DND-41 (cell line): ENCODE measurements at regions not wholly inside any gene's neighbourhood (a gene's known extent, or its start where the extent isn't known, plus 50 kb on each side); places are given as distances from the start of the nearest gene placed in this dataset.
A peak's percentile ranks its signal among the peaks of the same experiment; 100 is the strongest.

Experiments used
- ATAC-seq: fragments of 200-7000 bp; cut with Tn5 transposase; 3 replicates; pipeline ENCODE4 v1.9.1; 2021; ENCODE audit warnings: low read depth; ENCODE audit not compliant: insufficient read depth
- DNase-seq: peaks from one replicate; pipeline ENCODE4 v3.0.0-alpha.2; 2020
- H2AFZ ChIP-seq: 2 replicates; pipeline ENCODE4 v1.6.0; 2012; ENCODE audit warnings: low read depth, low read length
- H3K27ac ChIP-seq: 2 replicates; pipeline ENCODE4 v1.5.1; 2012; ENCODE audit warnings: low read length, inconsistent platforms
- H3K27me3 ChIP-seq: fragments of 200-600 bp; sonication (generic); 2 replicates; pipeline ENCODE4 v1.6.0; 2012; ENCODE audit warnings: low read length, mild to moderate bottlenecking, inconsistent platforms; ENCODE audit not compliant: insufficient read depth, poor library complexity
- H3K36me3 ChIP-seq: 2 replicates; pipeline ENCODE4 v1.5.1; 2012; ENCODE audit warnings: low read length, inconsistent platforms; ENCODE audit not compliant: insufficient read depth
- H3K4me1 ChIP-seq: 2 replicates; pipeline ENCODE4 v1.5.1; 2012; ENCODE audit warnings: mild to moderate bottlenecking, low read length; ENCODE audit not compliant: insufficient read depth
- H3K4me2 ChIP-seq: 2 replicates; pipeline ENCODE4 v1.6.0; 2012; ENCODE audit warnings: mild to moderate bottlenecking, moderate library complexity, low read length, inconsistent platforms; ENCODE audit not compliant: insufficient read depth
- H3K4me3 ChIP-seq, 2 experiments: fragments of 200-600 bp in 1 of 2; shearing (Covaris generic) in 1 of 2; 2 replicates each; pipeline ENCODE4 v1.5.1; 2012 to 2016; ENCODE audit warnings: inconsistent platforms in 2 of 2, low read length in 2 of 2, mild to moderate bottlenecking in 2 of 2, low read depth in 1 of 2, moderate library complexity in 1 of 2
- H3K79me2 ChIP-seq: 2 replicates; pipeline ENCODE4 v1.6.0; 2012; ENCODE audit warnings: low read length, inconsistent platforms; ENCODE audit not compliant: insufficient read depth
- H3K9ac ChIP-seq: 2 replicates; pipeline ENCODE4 v1.6.0; 2012; ENCODE audit warnings: low read depth, mild to moderate bottlenecking, inconsistent platforms, low read length, moderate library complexity
- H3K9me3 ChIP-seq: 2 replicates; pipeline ENCODE4 v1.5.1; 2012; ENCODE audit warnings: low read length, moderate library complexity, mild to moderate bottlenecking, inconsistent platforms; ENCODE audit not compliant: insufficient read depth, severe bottlenecking
- H4K20me1 ChIP-seq: 2 replicates; pipeline ENCODE4 v1.6.0; 2012; ENCODE audit warnings: low read length; ENCODE audit not compliant: insufficient read depth
- CTCF ChIP-seq: IDR thresholded peaks from 2 replicates; pipeline ENCODE4 v1.5.1; 2012; ENCODE audit warnings: borderline replicate concordance, low read length, moderate library complexity, mild to moderate bottlenecking; ENCODE audit not compliant: poor library complexity, severe bottlenecking; ENCODE audit errors: extremely low read depth
- EZH2 ChIP-seq: IDR thresholded peaks from 3 replicates; pipeline ENCODE4 v1.6.1; 2012; ENCODE audit warnings: borderline replicate concordance, low read depth, mild to moderate bottlenecking, moderate library complexity, low read length, inconsistent platforms; ENCODE audit not compliant: severe bottlenecking

- H3K9me3 ChIP-seq, result no peaks in the 10 kb centered on the region
- no peak for DNase-seq
- no peak overlapping the region for H3K4me3 ChIP-seq
- H3K27me3 ChIP-seq, result no peaks in the 10 kb centered on the region
- ATAC-seq, result no peak
- H4K20me1 ChIP-seq, result no peaks in the 10 kb centered on the region
- no peak overlapping the region for H3K9ac ChIP-seq
- no peaks in the 10 kb centered on the region for H3K36me3 ChIP-seq
- TF ChIP-seq CTCF (no peak), EZH2 (no peak)
- no peak overlapping the region for H2AFZ ChIP-seq
- H3K79me2 ChIP-seq, result no peaks in the 10 kb centered on the region
- H3K4me2 ChIP-seq, result no peak overlapping the region
- H3K4me1 ChIP-seq, result no peaks in the 10 kb centered on the region
- no peak overlapping the region for H3K27ac ChIP-seq
These were observed 284.5 kb downstream of the SEC23A start for GRCh38 chr14:38818555-38818954.

- ATAC-seq, result no peak
- H4K20me1 ChIP-seq, result no peaks in the 10 kb centered on the region
- no peaks in the 10 kb centered on the region for H3K4me1 ChIP-seq
- no peak overlapping the region for H3K9ac ChIP-seq
- TF ChIP-seq CTCF (peak; percentile 38), EZH2 (no peak)
- no peaks in the 10 kb centered on the region for H3K9me3 ChIP-seq
- H3K36me3 ChIP-seq, result no peaks in the 10 kb centered on the region
- peak; percentile 16 for DNase-seq
- H3K79me2 ChIP-seq, result no peaks in the 10 kb centered on the region
- H2AFZ ChIP-seq, result no peak overlapping the region
- H3K4me3 ChIP-seq, result no peak overlapping the region
- H3K27me3 ChIP-seq, result no peaks in the 10 kb centered on the region
- H3K27ac ChIP-seq, result no peak overlapping the region
- no peak overlapping the region for H3K4me2 ChIP-seq
These were observed 294.1 kb downstream of the SEC23A start for GRCh38 chr14:38808734-38809455.

GRCh38 chr14:38799671-38800070 lies 303.4 kb downstream of the SEC23A start:
- TF ChIP-seq EZH2 (no peak), CTCF (no peak)
- Histone ChIP-seq H3K36me3 (no peaks in the 10 kb centered on the region), H3K4me2 (no peak overlapping the region), H2AFZ (no peak overlapping the region), H3K79me2 (no peaks in the 10 kb centered on the region), H3K27me3 (no peaks in the 10 kb centered on the region), H4K20me1 (no peaks in the 10 kb centered on the region), H3K4me1 (no peaks in the 10 kb centered on the region), H3K4me3 (no peak overlapping the region), H3K9ac (no peak overlapping the region), H3K27ac (no peak overlapping the region), H3K9me3 (no peaks in the 10 kb centered on the region)
- ATAC-seq (no peak), DNase-seq (no peak)
